ENCODE measurements at regions not wholly inside any gene's neighbourhood (a gene's known extent, or its start where the extent isn't known, plus 50 kb on each side); places are given as distances from the start of the nearest gene placed in this dataset.

GRCh38 chr6:125451750-125452149, 150.0 kb upstream of the HDDC2 start:
- no peak overlapping the region for H2AK9ac ChIP-seq (replicated peaks; ENCODE audit: low read depth, low read length, poor library complexity)
- H3K27ac ChIP-seq (ENCODE audit: insufficient read depth, low read length) = no peak overlapping the region
- H2AFZ ChIP-seq (replicated peaks; ENCODE audit: low read length, poor library complexity) = no peak overlapping the region
- no peak overlapping the region for H2BK5ac ChIP-seq (ENCODE audit: low read depth, low read length, poor library complexity, severe bottlenecking)
- H3K79me1 ChIP-seq (ENCODE audit: low read depth in 1 of 2, low read length in 2 of 2) = no peaks in the 10 kb centered on the region
- no peak overlapping the region for H2BK120ac ChIP-seq (ENCODE audit: low read depth, low read length)
- H3K4me3 ChIP-seq (ENCODE audit: insufficient read depth, low read depth, low read length) = no peak overlapping the region
- H3K4me1 ChIP-seq (ENCODE audit: control insufficient read depth, insufficient read depth, low read length) = no peaks in the 10 kb centered on the region
- H3K9me1 ChIP-seq (ENCODE audit: insufficient read depth, low read length) = no peaks in the 10 kb centered on the region
- no peak overlapping the region for H2BK15ac ChIP-seq (ENCODE audit: low read depth, low read length)
- no peaks in the 10 kb centered on the region for H3K36me3 ChIP-seq (ENCODE audit: control insufficient read depth, insufficient read depth, low read length)
- no TSS peak for BruUV-seq (replicated peaks)
- H3K4me2 ChIP-seq (ENCODE audit: low read depth, low read length) = no peak overlapping the region
- WGBS, 2 experiments (ENCODE audit: extremely low coverage in 2 of 2, insufficient read length in 1 of 2) = no CpG with 5 or more reads among the region's 2 CpGs
- no peak overlapping the region for H4K91ac ChIP-seq (ENCODE audit: insufficient read depth, low read depth, low read length)
- TF ChIP-seq CEBPB (IDR thresholded peaks at IDR 0.05; ENCODE audit: low read depth, low read length) = no peak
- no peak for TF ChIP-seq MAFK (IDR thresholded peaks at IDR 0.05; ENCODE audit: low read depth, low read length)
- TF ChIP-seq BHLHE40 (IDR thresholded peaks at IDR 0.05; ENCODE audit: low read depth, low read length) = no peak
- TF ChIP-seq USF2 (IDR thresholded peaks at IDR 0.05; ENCODE audit: low read depth, low read length) = no peak
- TF ChIP-seq SMC3 (IDR thresholded peaks at IDR 0.05; ENCODE audit: low read depth, low read length) = no peak
- TF ChIP-seq POLR2A (IDR thresholded peaks at IDR 0.05; ENCODE audit: low read depth, low read length) = no peak
- TF ChIP-seq NFE2L2 (IDR thresholded peaks at IDR 0.05; ENCODE audit: low read depth, low read length) = no peak
- TF ChIP-seq CHD1 (IDR thresholded peaks at IDR 0.05; ENCODE audit: low read depth, low read length) = no peak
- TF ChIP-seq RAD21 (IDR thresholded peaks at IDR 0.05; ENCODE audit: low read length) = no peak
- no peak for TF ChIP-seq CTCF (conservative IDR thresholded peaks at IDR 0.05; ENCODE audit: low read depth, low read length)
- no peak overlapping the region for H4K5ac ChIP-seq (ENCODE audit: low read depth, low read length)
- H3K56ac ChIP-seq (ENCODE audit: extremely low read depth, insufficient read depth, low read length) = no peak overlapping the region
- H3K9ac ChIP-seq (ENCODE audit: low read depth, low read length) = no peak overlapping the region
- no peak overlapping the region for H4K8ac ChIP-seq (ENCODE audit: low read depth in 2 of 2, low read length in 2 of 2)
- DNase-seq (no peak), ATAC-seq (ENCODE audit: low read depth) (no peak)
- intact Hi-C loops (cut with micrococcal nuclease) = no loop called here
- H3K14ac ChIP-seq (replicated peaks; ENCODE audit: low read depth, low read length) = no peak overlapping the region
- no peaks in the 10 kb centered on the region for H3K27me3 ChIP-seq (ENCODE audit: control insufficient read depth, insufficient read depth, low read length)
- no peak overlapping the region for H3K23ac ChIP-seq (ENCODE audit: low read depth, low read length)
- in situ Hi-C loops (cut with MboI; ENCODE audit: low sequenced_read_pairs) = no loop called here
- H3K9me3 ChIP-seq (ENCODE audit: control insufficient read depth, insufficient read depth, low read length) = peaks cover 3% of the 10 kb centered on the region; the same call in 1 of the 2 replicates
- no peak overlapping the region for H2BK20ac ChIP-seq (ENCODE audit: low read depth, low read length)
- no peak overlapping the region for H3K4ac ChIP-seq (ENCODE audit: low read depth, low read length)
- dilution Hi-C loops (cut with HindIII; ENCODE audit: low sequenced_read_pairs, unreplicated experiment) = no loop called here
- no peaks in the 10 kb centered on the region for H4K20me1 ChIP-seq (ENCODE audit: insufficient read depth, low read length)
- no peak overlapping the region for H2AK5ac ChIP-seq (ENCODE audit: low read depth, low read length)
- POLR2A ChIA-PET (ENCODE audit: unreplicated experiment) = no interaction called here
- no peak overlapping the region for H3K18ac ChIP-seq (ENCODE audit: low read depth, low read length)
- CTCF ChIA-PET = no interaction called here
